ENCODE measurements at regions not wholly inside any gene's neighbourhood (a gene's known extent, or its start where the extent isn't known, plus 50 kb on each side); places are given as distances from the start of the nearest gene placed in this dataset.

GRCh38 chr5:86880785-86881492 lies 263.2 kb downstream of the COX7C start:
- DNase-seq = peak; percentile 31 to 84

GRCh38 chr5:86881493-86882090 lies 263.9 kb downstream of the COX7C start:
- DNase-seq = no peak

GRCh38 chr5:86884608-86885007 lies 266.9 kb downstream of the COX7C start:
- no peak for DNase-seq

- no peak for DNase-seq
Observed at GRCh38 chr5:86885011-86885410, 267.3 kb downstream of the COX7C start.

- DNase-seq = no peak
Observed at GRCh38 chr5:86885489-86886230, 267.9 kb downstream of the COX7C start.

- DNase-seq = no peak
Observed at GRCh38 chr5:86890375-86890774, 272.6 kb downstream of the COX7C start.

GRCh38 chr5:86894056-86894455 lies 276.3 kb downstream of the COX7C start:
- DNase-seq = no peak

GRCh38 chr5:86896916-86897315 lies 279.2 kb downstream of the COX7C start:
- no peak for DNase-seq

GRCh38 chr5:86909418-86910295 lies 291.9 kb downstream of the COX7C start:
- no peak for DNase-seq

GRCh38 chr5:86917117-86917579 lies 299.4 kb downstream of the COX7C start:
- no peak for DNase-seq

GRCh38 chr5:86918246-86918645 lies 300.5 kb downstream of the COX7C start:
- no peak for DNase-seq

GRCh38 chr5:86926033-86926432 lies 308.3 kb downstream of the COX7C start:
- DNase-seq = no peak

GRCh38 chr5:86929123-86929766 lies 311.5 kb downstream of the COX7C start:
- DNase-seq = no peak

GRCh38 chr5:86951761-86952160 lies 315.9 kb upstream of the RASA1 start:
- no peak for DNase-seq

GRCh38 chr5:86964889-86965288 lies 302.8 kb upstream of the RASA1 start:
- DNase-seq = no peak

GRCh38 chr5:86968301-86968753 lies 299.4 kb upstream of the RASA1 start:
- peak in 1 of 2 donors; percentile 79 for DNase-seq

GRCh38 chr5:86970361-86970760 lies 297.3 kb upstream of the RASA1 start:
- no peak for DNase-seq

GRCh38 chr5:86971034-86971571 lies 296.6 kb upstream of the RASA1 start:
- no peak for DNase-seq

GRCh38 chr5:86974955-86975354 lies 292.7 kb upstream of the RASA1 start:
- DNase-seq = no peak

- no peak for DNase-seq
Observed at GRCh38 chr5:86977190-86977589, 290.5 kb upstream of the RASA1 start.

GRCh38 chr5:86977808-86978207 lies 289.9 kb upstream of the RASA1 start:
- DNase-seq = no peak
